Muscle of back (tissue), 3 donors: ENCODE measurements at regions not wholly inside any gene's neighbourhood (a gene's known extent, or its start where the extent isn't known, plus 50 kb on each side); places are given as distances from the start of the nearest gene placed in this dataset.

Experiments used
- DNase-seq, 3 donors: peaks; one replicate each; pipeline versions ENCODE4 v3.0.0 to v3.0.0-alpha.2; 2013

DNA sequence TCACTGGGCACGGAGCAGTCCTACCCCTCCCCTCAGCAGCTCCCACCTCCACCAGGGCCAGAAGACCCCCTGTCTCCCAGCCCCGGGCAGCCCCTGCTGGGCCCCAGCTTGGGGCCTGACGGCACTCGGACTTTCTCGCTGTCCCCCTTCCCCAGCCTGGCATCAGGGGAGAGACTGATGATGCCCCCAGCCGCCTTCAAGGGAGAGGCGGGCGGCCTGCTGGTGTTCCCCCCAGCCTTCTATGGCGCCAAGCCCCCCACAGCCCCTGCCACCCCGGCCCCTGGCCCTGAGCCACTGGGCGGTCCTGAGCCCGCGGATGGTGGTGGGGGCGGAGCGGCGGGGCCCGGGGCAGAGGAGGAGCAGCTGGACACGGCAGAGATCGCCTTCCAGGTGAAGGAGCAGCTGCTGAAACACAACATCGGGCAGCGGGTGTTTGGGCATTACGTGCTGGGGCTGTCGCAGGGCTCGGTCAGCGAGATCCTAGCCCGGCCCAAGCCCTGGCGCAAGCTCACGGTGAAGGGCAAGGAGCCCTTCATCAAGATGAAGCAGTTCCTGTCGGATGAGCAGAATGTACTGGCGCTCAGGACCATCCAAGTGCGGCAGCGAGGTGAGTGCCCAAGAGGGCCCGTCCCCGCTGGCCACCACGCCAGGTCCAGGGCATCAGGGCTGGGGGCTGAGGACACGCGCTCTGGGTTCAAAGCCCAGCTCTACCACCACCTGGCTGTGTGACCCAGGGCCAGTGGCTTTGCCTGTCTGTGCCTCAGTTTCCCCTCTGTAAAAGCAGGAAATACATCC is 58.6 kb downstream of the PHETA1 start:
- DNase-seq = no peak

GRCh38 chr12:111309584-111309983 is 59.3 kb downstream of the PHETA1 start:
- DNase-seq = no peak

GRCh38 chr12:111308473-111308872 is 60.4 kb downstream of the PHETA1 start:
- DNase-seq = no peak

- DNase-seq = no peak
These were observed 64.2 kb downstream of the PHETA1 start for GRCh38 chr12:111304642-111305071.

DNA sequence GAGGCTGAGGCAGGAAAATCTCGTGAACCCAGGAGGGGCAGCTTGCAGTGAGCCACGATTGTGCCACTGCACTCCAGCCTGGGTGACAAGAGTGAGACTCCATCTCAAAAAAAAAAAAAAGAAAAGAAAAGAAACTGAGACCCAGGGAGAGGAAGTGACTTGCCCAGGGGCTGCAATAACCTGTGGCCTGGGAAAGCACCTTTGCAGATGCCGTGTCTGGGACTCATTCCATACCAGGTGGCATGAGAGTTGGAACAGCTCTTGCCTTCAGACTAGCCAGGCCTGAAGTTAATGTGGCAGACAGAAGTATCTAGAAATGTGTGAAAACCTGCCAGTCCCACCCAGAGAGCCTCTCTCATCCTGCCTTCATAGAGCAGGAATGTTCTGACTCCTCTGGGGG is 65.4 kb downstream of the PHETA1 start:
- no peak for DNase-seq

DNA sequence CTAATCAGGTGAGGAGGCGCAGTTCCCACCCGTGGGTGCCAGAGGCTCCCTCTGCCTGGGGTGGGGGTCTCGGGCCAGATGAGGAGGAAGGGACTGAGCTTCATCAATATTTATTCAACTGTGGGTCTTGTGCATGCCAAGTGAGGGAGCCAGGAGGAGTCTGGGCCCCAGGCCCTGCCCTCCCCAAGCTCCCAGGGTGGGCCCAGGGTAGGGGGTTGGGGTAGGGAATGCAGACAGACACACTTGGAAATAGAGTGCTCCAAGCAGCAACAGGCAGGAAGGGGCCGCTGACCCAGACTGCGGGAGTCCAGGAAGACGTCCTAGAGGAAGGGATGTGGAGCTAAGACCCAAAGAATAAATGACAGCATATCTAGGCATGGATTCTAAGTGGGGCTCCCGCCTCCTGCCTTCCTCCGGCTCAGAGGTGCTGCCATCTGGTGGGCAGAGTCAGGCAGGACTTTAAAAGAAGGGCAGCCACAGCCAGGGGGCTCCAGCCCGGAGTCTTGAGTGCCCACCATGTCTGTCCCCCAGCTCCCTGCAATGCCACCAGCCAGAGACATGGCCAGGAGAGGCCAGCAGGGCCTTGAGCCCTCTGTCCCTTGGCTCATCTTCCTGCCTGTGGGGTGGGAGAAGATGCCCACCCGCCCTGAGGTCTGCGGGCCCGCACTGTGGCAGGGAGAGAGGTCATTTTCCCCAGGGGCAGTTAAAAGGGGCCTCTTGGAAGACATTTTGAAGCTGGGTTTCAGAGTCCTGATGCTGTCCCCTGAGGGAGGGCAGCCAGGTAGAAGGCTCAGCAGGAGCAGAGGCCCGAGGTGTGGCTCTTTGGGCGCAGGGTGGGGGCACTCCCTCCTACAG is 70.1 kb downstream of the PHETA1 start:
- DNase-seq = peak; percentile 28 to 72 (median 57)

DNA sequence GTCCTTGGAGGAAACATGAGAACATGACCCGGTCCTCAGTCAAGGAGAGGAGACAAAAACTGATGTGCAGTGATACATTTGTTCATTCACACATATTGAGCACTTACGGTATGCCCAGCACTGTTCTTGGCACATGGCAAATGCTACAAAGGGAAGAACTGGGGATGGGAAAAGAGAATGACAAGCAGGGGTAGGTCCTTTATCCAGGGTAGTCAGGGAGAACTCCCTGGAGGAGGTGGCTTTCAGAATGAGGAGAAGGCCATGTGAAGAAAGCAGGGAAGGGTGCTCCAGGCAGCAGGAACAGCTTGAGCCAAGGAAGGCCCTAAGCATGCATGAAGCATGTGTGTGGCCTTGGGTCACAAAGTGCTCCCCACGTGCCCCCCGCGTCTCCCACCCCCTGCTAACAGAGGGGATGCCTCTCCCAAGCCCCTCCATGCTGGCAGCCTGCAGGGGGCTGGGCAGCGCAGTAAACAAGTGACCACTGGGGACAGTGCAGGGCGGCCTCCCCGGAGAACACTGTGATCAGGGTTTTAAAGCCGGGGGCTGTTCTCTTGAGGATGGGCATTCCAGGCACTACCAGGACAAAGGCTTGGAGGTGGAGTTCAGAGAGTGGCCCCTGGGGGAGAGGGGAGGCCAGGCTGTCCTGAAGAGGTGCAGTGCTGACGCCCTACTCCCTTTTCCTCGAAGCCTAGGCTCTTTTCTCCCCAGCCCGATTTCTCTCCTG is 71.0 kb downstream of the PHETA1 start:
- DNase-seq = no peak

GRCh38 chr12:111296906-111297463 is 71.9 kb downstream of the PHETA1 start:
- no peak for DNase-seq

- no peak for DNase-seq
These were observed 73.7 kb downstream of the PHETA1 start for GRCh38 chr12:111295176-111295575.

DNA sequence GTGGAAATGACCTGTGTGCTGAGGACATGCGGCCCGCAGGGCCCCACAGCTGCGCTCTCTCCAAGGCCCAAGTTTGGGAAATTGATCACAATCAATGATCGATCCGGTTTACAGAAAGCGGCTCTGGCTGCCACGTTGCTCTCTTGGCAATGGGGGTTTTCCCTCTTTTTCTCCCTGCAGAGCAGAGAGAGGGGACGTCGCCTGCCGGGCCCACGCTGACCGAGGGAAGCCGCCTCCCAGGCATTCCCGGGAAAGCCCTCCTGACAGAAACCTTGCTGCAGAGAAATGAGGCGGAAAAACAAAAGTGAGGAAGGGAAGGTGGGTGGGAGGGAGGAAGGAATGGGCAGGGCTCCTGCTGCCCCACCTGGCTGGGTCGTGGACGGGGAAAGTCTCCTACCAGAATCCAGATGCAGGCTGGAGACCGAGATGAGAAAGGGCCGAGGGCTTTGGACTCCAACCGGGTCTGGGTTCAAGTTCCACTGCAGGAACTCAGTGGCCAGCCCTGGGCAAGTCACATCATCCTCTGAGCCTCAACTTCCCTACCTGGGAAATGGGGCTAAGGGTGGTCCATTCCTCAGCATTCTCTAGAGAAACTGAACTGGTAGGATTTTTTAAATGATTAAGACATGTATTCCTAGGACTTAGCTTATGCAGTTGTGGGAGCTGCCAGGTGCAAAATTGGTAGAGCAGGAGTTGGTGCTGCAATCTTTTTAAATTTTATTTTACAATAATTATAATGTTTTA is 75.5 kb downstream of the PHETA1 start:
- DNase-seq = no peak

DNA sequence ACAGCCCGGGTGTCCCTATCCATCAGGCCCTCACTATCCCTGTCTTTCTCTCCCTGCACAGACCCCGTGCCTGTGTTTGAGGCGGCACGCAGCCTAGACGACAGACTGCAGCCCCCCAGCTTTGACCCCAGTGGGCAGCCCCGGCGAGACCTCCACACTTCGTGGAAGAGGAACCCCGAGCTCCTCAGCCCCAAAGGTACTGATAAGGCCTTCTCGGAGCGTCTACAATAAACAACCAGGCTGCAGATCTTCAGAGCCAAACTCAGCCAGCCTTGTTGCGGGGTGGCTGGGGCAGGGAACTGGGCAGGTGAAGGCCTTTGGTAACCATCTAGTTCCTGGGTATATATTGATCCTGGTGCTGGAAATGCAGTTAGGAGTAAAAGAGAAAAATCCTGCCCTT is 77.5 kb downstream of the PHETA1 start:
- no peak for DNase-seq

DNA sequence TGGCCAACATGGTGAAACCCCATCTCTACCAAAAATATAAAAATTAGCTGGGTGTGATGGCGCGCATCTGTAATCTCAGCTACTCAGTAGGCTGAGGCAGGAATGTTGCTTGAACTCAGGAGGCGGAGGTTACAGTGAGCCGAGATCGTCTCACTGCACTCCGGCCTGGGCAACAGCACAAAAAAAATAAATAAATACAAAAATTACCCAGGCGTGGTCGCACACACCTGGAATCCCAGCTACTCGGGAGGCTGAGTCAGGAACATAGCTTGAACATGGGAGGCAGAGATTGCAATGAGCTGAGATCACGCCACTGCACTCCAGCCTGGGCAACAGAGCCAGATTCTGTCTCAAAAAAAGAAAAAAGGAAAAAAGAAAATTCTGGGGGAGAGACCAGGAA is 80.1 kb downstream of the PHETA1 start:
- DNase-seq = no peak

DNA sequence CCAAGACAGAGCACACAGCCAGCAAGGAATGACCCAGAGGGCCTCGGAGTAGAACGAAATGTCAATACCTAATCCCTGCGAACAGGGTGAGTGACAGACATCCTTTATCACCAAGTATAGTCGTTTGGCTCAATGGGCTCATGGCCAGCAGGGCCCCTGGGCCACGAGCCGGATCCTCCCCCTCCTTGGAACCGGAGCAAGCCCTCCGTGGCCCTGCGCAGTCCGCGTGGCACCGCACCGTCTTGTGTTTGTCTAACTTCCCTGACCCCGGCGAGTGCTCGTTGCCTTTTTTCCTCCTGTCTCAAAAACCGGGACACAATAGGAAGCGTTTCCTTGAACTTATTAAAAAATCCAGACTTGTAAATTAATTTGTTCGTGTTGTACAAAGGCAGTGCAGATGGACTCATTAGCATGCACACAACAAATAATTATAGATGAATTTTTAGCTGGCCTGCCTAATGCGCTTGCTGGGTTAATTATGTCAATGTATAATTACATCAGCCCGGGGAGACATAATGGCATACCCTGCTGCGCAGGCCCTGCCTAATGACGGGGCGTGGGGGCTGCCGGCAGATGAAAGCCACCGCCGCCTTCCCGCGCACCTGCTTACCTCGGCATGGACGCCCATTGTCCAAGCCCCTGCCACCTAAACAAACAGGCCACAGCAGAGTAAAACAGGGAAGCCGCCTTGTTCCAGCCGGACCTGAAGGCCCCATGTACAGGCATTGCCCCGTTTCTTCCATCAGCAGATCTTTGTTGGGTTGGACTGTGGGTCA is 81.6 kb downstream of the PHETA1 start:
- DNase-seq = no peak

DNA sequence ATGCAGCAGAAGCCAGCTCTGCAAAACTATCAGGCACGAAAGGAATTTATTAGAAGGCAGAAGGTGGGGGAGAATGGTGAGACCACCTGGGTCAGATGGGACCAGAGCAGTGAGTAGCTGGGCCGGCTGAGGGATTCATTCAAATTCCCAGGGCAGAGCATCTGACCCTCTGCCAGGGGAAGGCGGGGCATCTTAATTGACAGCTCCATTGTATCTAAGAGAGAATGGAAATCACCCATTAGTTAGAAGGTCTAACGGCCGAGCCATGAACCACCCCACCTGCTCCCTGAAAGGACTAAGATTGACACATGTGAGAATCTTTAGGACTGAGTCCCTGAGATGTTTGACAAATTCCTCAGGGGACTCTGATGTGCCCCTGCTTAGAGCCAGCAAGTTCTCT is 83.7 kb downstream of the PHETA1 start:
- DNase-seq = no peak

- no peak for DNase-seq
These were observed 84.2 kb downstream of the PHETA1 start for GRCh38 chr12:111284709-111285108.

DNA sequence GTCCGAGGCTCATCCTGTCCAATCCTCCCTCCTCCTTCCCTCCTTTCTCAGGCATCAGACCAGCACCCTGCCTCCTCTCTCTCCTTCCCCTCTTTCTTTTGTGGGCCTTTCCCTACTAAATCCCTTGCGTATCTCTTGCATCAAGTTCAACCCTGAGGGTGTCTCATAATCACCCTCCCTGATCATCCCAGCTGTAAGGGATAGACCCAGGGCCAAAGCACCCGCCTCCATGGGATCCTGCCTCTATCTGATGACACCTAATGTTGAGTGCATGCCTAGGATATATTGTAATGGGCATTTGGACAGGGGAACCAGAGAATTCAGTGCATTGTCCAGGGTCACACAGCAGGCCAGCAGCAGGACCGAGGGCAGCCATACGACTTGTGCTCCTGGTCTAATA is 84.9 kb downstream of the PHETA1 start:
- DNase-seq = no peak

GRCh38 chr12:111283521-111283920 is 85.4 kb downstream of the PHETA1 start:
- DNase-seq = no peak

DNA sequence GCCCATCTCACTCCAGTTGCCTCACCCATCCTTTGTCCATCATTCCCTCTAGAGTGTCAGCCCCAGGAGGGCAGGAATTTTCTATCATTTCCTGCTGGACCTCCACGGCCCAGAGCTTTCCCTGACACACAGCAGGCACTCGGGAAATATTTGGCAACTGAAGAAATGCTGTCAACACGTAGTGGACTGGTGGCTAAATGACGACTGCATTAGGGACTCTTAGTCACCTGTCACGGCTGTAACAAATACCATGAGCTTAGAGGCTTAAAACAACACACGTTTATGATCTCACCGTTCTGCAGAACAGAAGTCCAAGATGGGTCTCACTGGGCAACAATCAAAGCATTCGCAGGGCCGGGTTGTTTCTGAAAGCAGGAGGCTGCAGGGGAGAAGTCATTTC is 91.3 kb downstream of the PHETA1 start:
- DNase-seq = no peak

- DNase-seq = no peak
These were observed 92.7 kb downstream of the PHETA1 start for GRCh38 chr12:111276146-111276545.

GRCh38 chr12:111275308-111275707 is 93.6 kb downstream of the PHETA1 start:
- DNase-seq = no peak

DNA sequence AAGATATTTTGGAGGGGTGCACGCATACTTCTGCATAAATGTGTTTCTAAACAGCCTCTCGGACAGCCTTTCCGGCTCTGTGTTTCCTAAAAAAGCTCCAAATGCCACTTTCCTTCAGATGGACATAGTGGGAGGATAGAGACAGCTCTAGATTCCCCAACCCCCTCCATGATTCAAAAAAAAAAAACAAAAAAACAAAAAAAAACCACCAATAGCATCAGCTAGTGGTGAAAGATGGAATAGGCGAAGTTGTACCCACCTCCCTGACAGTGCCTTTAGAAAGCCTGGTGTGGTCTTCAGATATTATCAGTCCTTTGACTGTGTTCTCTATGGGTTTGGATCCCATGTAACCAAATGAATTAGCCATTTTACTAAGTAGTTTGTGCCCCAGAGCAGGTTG is 94.1 kb downstream of the PHETA1 start:
- DNase-seq = no peak
